ENCODE measurements at regions not wholly inside any gene's neighbourhood (a gene's known extent, or its start where the extent isn't known, plus 50 kb on each side); places are given as distances from the start of the nearest gene placed in this dataset.

DNA sequence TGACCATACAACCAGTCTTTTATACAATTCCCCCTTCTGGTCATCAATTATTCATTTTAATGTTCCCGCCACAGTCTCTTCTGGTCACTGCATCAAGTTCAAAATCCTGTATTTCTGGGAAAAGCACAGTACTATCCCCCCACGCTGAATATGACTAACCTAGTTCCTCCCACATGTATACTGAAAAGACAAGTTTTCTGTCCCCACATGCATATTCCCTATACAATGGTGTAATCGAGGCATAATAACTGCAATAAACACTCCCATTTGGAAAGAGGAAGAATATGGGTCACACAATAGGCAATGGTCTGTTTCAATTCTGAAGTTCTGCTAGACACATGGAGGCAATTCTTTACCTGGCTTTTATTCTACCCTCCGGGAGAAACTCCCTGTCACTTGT is 344.9 kb downstream of the EFNA5 start:
- no peak for FAIRE-seq

- no peak for FAIRE-seq
Measured at GRCh38 chr5:107324809-107325208, 345.9 kb downstream of the EFNA5 start.

DNA sequence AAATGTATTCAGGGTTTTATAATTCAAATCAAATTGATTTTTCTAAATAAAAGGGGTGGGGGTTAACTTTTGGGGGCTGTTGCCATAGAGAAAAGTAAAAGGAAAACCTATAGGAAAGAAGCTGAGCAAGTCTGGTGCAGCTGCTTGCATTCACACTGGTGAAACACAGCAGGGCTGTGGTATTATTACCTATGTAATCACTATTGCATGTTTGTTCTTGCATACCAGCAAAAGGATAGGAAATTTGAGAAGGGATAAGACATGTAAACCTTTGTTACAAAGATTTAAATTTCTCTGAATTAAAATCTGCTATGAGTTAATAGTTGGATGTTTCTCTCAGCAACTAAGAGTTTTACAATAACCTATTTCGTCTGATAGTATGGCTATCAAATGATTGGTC is 346.7 kb downstream of the EFNA5 start:
- no peak for FAIRE-seq

- FAIRE-seq: no peak
Measured at GRCh38 chr5:107323536-107323935, 347.2 kb downstream of the EFNA5 start.

DNA sequence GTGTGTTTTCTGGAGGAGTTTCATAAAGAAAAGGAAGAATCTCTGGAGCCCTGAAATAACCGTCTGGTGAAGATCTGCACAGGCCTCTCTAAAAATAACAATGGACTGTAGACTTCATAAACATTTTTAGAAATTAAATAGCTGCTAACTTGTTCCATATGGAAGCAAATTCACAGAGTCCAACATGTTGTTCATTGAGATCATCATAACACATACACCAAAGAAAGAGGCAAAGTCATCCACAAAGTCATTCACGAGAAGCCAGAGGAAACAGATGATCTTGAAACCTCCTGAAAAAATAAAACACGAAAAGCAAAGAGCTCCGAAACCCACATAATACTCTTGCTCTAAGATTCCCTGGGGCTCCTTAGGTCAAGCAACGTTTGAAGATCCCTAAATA is 347.8 kb downstream of the EFNA5 start:
- FAIRE-seq: no peak

DNA sequence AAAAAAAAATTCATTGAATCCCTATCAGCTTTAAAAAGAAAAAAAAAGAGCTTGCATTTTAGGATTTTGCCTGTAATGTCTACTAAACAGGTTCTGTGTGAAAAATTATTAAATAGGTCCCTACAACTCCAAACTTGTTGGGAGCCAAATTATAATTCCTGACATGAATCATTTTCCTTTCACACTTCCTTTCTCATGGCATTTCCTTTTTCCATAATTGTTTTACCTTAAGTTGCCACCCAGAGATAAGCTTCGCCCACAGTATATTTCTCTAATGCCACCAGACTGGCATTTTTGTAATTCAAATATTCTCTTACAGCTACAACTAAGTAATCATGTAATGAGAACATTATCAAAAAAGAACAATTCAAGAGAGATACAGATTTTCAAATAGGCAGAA is 348.8 kb downstream of the EFNA5 start:
- no peak for FAIRE-seq

- FAIRE-seq: no peak
Measured at GRCh38 chr5:107320846-107321245, 349.9 kb downstream of the EFNA5 start.

DNA sequence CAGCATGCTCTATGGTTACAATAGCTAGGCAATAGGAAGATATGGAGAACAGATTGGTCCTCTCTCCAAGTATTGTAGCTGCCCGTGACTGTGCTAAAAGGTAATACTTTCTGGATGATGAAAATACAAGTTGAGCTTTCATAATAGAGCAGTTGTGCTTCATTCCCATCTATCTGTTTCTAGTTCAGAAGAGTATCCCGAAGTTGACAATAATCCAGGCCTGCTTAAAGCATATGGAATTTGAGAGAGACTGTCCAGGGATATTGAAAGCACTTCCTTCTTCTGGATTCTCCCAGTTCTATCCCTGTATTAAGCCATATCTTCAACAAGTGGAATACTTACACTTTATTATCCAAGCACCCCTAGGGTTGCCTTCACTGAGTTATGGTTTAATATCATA is 350.4 kb downstream of the EFNA5 start:
- FAIRE-seq: no peak

GRCh38 chr5:107319901-107320300 is 350.8 kb downstream of the EFNA5 start:
- no peak for FAIRE-seq

DNA sequence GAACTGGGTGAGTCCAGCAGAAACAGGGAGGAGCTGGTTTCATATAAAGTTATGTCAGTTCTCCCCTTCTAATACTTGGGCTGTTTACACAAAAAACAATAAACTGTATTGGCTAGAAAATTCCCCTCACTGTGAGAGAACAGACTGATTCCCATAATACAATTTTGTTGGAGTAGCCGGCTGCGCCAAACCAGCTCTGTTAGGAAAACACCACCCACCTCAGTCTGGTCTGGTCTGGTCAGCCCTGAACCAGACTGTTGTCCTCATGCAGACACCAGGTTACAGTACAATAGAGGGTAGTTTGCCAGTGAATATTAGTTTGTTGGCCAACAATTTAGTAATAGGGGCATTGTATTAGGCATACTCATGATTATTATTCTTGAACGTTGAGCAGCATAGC is 356.4 kb downstream of the EFNA5 start:
- FAIRE-seq: no peak

DNA sequence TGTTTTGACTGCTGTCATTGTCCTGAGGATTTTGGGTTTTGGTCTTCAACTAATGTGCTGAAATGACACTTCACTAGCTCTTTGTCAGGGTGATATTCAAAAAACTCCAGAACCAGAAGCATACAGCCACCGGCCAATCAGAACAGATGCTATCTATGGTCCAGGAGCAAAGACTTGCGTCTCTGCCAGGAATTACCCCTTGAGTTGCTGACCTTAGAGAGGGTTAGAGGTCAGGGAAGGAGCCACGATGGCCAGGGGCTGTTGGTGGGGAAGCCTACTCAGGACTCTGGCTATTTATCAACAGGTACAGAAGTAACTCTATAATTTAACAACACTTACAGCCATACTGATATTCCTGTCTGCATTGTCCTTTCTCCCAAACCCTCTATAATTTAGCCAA is 356.8 kb downstream of the EFNA5 start:
- no peak for FAIRE-seq

- FAIRE-seq: no peak
Measured at GRCh38 chr5:107313098-107313497, 357.6 kb downstream of the EFNA5 start.

- peak; percentile 57 for FAIRE-seq
Measured at GRCh38 chr5:107310181-107310580, 360.6 kb downstream of the EFNA5 start.

DNA sequence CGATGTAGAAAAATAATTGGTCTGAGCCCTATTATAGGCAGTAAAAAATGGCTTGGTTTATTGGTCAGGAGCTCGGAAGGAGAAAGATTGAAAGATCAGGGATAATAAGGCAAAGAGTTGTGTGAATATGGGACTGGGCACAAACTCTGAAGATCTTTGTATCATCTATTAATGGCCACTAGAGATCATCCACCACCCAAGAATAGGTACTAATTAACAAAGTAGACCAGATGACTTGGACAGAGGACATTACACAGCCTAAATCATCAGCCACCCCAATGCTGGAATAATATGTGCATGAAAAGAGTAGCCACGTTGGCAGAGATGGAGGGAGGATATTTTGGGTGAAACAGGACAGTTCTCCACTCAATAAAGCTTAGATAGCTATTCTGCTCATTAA is 364.1 kb downstream of the EFNA5 start:
- no peak for FAIRE-seq

GRCh38 chr5:107306002-107306401 is 364.7 kb downstream of the EFNA5 start:
- no peak for FAIRE-seq

- no peak for FAIRE-seq
Measured at GRCh38 chr5:107304684-107305083, 366.1 kb downstream of the EFNA5 start.

GRCh38 chr5:107303171-107303968 is 367.4 kb downstream of the EFNA5 start:
- FAIRE-seq: no peak

GRCh38 chr5:107302441-107302840 is 368.3 kb downstream of the EFNA5 start:
- FAIRE-seq: no peak

GRCh38 chr5:107301999-107302398 is 368.7 kb downstream of the EFNA5 start:
- no peak for FAIRE-seq

DNA sequence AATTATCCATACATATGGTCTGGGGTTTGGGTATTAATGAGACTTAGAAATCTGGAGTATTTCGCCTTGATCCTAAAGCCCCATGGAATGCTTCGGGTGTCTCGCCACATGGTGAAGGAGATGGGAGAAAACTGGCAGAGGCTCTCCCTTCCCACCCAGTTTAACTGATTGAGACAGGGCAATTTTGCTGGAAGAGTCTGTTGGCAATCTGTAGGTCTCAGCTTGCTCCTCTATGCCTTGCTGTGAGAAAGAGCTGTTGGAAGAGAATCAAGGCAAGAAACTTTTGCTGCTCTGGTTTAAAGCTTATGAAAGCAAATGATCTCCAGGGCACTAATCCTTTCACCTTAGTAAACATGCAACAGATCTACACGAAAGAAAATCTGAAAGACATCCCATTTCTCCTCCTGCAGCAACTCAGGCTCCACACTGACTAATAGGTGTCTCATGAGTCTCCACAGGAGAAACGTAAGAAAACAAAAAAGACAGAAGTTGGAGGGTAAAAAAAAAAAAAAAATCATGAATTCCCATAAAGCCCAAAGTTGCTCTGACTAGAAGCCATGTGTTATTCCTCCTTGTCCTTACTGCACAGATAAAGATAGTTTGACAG is 369.9 kb downstream of the EFNA5 start:
- FAIRE-seq: no peak

DNA sequence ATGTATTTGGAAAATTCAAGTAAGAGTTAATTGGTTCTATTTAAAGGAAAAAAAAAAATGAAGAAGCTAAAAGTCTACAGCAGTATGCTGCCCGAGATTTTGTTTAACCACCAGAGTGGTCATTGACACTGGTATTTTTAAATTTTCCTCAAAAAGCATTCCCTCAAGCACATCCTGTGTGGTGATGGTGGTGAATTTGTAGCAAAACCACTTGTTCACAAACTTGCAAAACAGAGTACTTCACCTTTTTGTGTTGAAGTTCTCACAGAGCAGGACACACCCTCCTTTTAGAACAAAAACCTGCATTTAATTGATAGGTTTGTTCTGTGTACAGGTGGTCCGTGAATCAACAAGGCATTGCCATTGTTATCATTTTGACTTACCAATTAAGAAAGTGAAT is 374.2 kb downstream of the EFNA5 start:
- no peak for FAIRE-seq

DNA sequence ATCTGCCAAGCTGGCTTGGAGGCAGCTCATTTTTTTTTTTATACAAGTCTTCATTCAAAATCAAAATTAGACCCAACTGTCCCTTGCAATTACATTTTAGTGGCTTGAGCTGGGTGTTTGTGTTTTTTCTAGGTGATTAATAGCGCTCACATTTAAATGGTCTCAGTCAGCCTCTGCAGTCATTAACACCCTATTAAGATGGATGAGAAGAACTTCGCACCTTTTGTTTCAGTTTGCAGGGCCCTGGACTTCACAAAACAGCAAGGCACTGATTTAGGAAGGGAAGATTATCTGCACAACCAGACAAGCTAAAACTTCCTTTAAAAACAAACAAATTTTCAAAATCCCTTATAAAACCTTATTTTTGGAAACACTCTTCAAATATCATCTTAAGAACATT is 374.8 kb downstream of the EFNA5 start:
- FAIRE-seq: no peak

- no peak for FAIRE-seq
Measured at GRCh38 chr5:107294669-107295068, 376.1 kb downstream of the EFNA5 start.

- no peak for FAIRE-seq
Measured at GRCh38 chr5:107294211-107294550, 376.6 kb downstream of the EFNA5 start.

All from colon (tissue), 2 donors.